Suprapubic skin (tissue), 3 donors: ENCODE measurements at regions not wholly inside any gene's neighbourhood (a gene's known extent, or its start where the extent isn't known, plus 50 kb on each side); places are given as distances from the start of the nearest gene placed in this dataset.

ENCODE experiments used
- EP300 ChIP-seq: sonication (generic); formaldehyde crosslinking; IDR thresholded peaks from one replicate; pipeline ENCODE4 v1.6.1; 2017; ENCODE audit warnings: antibody characterized with exemption
- POLR2A ChIP-seq, 2 donors: fragments of 450-650 bp; IDR thresholded peaks; one replicate each; pipeline ENCODE4 v1.6.1; 2017; ENCODE audit warnings: antibody characterized with exemption in 2 of 2, mild to moderate bottlenecking in 2 of 2, moderate library complexity in 2 of 2
- TF ChIP-seq, protein P1 (sequence below), 2 donors: fragments of 200-600 bp in 1 of 2; fragments of 450-650 bp in 1 of 2; sonication (generic) in 1 of 2; IDR thresholded peaks; one replicate each; pipeline ENCODE4 v1.5.1; 2016 to 2019; ENCODE audit warnings: antibody characterized with exemption in 2 of 2, mild to moderate bottlenecking in 1 of 2, moderate library complexity in 1 of 2

DNA sequence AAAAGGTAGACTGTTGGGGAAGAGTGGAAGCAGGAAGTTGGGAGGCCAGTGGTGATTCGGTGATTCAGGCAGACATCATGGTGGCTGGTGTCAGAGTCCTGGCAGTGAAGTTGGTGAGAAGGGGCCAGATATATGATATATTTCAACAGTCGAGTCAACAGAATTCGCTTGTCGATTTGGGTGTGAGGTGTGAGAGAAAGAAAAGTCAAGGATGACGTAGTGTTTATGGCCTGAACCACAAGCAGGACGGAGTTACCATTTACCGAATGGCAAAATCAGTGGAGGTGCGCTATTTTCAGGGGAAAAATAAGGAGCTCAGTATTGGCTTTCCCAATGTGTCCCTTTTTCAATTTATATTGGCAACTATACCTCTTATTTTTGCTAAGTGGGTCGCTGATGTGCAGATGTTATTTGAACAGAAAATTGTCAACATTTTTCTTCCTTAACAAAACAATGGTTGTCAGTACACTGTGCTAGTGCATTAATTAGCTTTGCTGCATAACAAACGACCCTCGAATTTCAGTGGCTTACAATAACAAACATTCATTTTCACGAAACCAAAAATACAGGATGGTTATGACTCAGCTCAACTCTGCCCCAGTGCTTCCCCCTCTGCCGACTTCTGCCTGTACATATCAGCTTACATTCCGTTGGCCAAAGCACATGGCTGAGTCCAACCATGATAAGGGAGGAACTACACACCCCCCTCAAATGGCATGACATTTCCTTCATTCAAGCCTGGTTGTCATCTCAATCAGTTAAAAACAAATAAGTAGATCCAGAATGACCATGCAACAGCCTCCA is 255.0 kb upstream of the ZFP64 start:
- TF ChIP-seq POLR2A (IDR thresholded peaks at IDR 0.05) (no peak), EP300 (no peak)
- TF ChIP-seq, protein P1, sequence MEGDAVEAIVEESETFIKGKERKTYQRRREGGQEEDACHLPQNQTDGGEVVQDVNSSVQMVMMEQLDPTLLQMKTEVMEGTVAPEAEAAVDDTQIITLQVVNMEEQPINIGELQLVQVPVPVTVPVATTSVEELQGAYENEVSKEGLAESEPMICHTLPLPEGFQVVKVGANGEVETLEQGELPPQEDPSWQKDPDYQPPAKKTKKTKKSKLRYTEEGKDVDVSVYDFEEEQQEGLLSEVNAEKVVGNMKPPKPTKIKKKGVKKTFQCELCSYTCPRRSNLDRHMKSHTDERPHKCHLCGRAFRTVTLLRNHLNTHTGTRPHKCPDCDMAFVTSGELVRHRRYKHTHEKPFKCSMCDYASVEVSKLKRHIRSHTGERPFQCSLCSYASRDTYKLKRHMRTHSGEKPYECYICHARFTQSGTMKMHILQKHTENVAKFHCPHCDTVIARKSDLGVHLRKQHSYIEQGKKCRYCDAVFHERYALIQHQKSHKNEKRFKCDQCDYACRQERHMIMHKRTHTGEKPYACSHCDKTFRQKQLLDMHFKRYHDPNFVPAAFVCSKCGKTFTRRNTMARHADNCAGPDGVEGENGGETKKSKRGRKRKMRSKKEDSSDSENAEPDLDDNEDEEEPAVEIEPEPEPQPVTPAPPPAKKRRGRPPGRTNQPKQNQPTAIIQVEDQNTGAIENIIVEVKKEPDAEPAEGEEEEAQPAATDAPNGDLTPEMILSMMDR (IDR thresholded peaks at IDR 0.05) = no peak
